GM18499 (cell line): ENCODE measurements at regions not wholly inside any gene's neighbourhood (a gene's known extent, or its start where the extent isn't known, plus 50 kb on each side); places are given as distances from the start of the nearest gene placed in this dataset.
"Not testable (repeated sequence)": the region's sequence is repeated elsewhere in the genome, so short reads cannot be mapped to it uniquely, and the experiment has no call there.

Experiments used
- ATAC-seq: cut with Tn5 transposase; IDR thresholded peaks from one replicate; pipeline ENCODE4 v1.9.1; 2021; ENCODE audit warnings: moderate number of reproducible peaks; ENCODE audit not compliant: insufficient read depth, unreplicated experiment

- ATAC-seq: no peak
Observed at GRCh38 chr2:11877764-11878163, 131.3 kb downstream of the LPIN1 start.

GRCh38 chr2:11885253-11885652 is 138.8 kb downstream of the LPIN1 start:
- ATAC-seq: not testable (repeated sequence)

DNA sequence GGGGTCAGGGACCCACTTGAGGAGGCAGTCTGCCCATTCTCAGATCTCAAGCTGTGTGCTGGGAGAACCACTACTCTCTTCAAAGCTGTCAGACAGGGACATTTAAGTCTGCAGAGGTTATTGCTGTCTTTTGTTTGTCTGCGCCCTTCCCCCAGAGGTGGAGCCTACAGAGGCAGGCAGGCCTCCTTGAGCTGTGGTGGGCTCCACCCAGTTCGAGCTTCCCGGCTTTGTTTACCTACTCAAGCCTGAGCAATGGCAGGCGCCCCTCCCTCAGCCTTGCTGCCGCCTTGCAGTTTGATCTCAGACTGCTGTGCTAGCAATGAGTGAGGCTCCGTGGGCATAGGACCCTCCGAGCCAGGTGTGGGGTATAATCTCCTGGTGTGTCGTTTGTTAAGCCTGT is 140.5 kb downstream of the LPIN1 start:
- ATAC-seq: not testable (repeated sequence)

DNA sequence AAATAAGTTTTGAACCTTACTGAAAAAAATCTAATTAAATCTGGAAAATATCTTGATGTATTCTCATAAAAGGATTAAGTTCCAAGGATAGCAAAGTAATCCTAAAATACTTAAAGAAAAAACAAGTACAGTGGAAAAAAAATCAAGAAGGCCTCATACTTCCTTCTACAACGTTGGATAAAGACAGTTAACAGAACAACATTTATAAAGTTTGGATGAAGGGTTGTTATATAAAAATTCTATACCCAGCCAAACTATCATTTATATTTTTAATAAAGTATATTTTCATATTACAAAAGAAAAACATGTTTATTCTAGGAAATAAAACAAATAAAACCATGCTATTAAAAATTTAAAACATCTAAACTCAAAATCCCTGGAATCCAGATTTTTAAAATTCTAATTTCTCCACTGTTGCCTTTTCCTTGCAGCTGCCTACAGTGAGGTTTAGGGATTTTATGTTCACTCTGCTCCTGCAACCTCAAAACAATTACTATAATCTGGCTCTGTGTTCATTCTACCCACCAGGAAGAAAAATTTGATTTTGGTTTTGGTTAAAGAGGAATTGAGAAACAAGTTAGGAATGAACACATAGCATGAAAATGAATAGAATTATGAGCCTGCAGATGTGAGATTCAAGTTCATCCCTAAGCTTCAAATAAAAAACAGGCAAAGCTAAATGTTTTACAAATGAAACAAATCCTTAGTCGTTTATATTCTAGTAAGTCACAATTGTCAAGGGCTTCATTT is 142.8 kb downstream of the LPIN1 start:
- ATAC-seq: no peak

GRCh38 chr2:11889854-11890253 is 143.4 kb downstream of the LPIN1 start:
- no peak for ATAC-seq

DNA sequence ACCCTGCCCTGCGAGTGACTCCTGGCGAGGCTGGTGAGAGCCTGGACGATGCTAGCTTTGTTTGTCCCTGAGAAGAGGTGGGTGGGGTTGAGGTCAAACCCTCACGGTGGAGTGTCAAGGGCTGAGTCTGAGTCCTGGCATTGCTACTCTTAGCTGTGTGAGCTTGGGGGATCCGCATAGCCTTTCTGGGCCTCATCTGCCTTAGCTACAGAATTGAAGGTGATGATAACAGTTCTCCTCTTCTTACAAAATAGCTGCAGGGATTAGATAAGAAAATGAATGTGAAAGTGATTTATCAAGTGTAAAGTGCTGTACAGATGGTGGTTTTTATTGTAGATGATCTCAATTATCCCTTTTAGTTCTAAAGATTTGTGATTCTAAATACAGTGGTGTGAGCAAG is 144.6 kb downstream of the LPIN1 start:
- ATAC-seq: no peak

GRCh38 chr2:11891671-11892440 is 145.4 kb downstream of the LPIN1 start:
- no peak for ATAC-seq

DNA sequence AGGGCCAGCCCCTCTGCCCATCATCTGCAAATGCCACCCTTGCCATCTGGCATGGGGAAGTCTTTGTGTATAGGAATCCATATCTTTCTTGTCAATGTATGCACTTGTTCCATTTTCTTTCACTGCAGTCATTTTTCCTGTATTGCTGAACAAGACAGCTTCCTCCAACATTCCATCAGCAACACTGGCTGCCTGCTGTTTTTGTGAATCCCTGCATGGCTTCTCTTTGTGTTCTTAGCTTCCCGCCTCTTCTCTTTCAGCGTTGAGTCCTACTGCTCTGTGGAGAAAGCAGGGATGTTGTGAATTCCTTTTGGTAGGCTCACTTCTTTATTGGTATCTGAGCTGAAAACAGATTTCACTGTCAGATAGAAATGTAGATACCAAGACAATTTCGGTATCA is 150.0 kb downstream of the LPIN1 start:
- no peak for ATAC-seq

DNA sequence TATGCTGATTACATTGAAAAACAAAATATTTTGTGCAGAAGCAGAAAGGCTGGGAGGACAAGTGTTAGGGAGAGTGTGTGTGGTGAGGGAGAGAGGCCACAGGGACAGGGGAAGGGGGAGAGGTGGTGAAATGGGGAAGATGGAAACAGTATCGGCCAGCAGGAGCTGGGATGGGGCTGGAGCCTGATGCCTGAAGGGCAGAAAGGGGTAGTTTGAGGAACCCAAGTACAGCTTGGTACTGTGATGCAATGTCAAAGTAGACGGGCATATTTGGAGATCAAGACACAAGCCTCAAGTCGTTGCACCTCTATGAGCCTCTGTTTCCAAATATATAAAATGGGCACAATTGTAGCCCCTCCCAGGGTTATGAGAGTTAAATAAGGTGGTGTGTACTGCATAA is 152.1 kb downstream of the LPIN1 start:
- ATAC-seq: no peak

DNA sequence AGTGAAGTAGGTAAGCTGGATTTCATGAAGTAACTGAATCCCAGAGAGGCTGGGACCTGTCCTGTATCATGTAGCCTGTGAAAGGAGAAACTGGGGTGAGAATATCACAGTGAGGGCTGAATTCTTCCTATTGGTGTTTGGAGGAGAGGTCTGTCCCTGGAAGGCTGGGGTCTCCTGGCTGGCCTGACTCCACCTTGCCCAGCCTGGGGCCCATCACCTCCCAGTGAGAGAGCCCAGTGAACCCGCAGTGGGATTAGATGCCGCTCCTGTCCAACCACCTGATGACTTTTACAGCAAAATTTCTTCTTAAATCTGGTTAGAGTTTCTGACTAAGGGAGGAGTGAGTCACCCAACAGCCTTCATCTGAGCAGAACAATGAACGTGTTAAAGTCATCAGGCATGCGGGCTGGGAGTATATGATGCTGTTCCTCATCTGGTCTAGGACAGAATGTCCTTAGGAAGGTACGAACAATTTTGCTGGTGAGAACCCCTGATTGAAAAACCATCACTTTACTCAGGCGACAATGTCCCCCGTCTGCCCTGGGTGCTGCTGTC is 152.9 kb downstream of the LPIN1 start:
- ATAC-seq: no peak

GRCh38 chr2:11900891-11901290 is 154.5 kb downstream of the LPIN1 start:
- not testable (repeated sequence) for ATAC-seq

DNA sequence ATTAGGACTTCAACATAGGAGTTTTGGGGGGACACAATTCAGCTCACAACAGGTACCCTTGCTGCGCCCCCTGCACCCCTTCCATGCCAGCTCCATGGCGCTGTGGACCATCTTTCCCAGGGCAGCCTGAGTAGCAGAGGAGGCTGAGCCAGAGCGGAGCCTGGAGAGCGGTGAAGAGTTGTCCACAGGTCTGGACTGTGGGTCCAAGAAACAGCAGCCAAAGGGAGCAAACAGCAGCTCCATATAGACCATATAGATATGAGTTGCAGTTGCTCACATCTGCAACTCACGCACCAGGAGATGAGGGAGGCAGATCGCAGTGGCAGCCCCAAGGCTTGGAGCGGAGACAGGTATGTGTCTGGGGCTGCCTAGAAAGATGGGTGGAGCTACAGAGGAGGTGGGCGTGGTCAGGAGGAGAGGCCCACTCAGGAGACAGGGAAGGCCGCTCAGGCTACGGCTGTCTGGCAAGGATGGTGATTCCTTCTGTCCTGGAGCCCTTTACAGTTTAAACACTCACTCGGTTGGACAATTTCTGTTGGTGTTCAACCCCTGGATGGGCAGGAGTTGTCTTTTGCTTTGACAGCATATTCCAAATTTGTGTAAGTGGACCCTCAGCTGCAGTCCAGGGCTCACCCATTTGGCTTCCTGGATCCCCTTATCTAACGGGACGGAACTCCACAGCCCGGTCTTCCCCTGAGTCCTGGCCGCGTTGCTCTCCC is 155.1 kb downstream of the LPIN1 start:
- ATAC-seq: no peak

- no peak for ATAC-seq
Observed at GRCh38 chr2:11903085-11903606, 156.7 kb downstream of the LPIN1 start.

GRCh38 chr2:11904029-11904428 is 157.6 kb downstream of the LPIN1 start:
- ATAC-seq: no peak

DNA sequence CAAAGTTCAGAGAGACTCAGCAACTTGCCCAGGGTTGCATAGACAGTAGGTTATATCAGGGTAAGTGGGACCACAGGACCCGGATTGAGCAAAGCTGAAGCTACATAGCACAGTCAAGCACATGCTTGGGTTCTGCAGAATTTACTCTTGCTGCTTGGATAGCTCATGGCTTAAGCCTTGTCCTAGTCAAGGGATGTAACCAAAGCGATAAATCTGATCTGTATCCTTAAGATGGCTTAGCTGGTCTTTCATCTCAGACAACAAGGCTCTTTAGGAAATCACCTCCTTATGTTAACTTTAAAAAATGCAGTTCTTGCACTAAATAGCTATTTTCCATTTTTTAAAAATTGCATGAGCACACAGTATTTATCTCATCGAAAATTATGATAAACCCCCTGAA is 158.5 kb downstream of the LPIN1 start:
- ATAC-seq: no peak

DNA sequence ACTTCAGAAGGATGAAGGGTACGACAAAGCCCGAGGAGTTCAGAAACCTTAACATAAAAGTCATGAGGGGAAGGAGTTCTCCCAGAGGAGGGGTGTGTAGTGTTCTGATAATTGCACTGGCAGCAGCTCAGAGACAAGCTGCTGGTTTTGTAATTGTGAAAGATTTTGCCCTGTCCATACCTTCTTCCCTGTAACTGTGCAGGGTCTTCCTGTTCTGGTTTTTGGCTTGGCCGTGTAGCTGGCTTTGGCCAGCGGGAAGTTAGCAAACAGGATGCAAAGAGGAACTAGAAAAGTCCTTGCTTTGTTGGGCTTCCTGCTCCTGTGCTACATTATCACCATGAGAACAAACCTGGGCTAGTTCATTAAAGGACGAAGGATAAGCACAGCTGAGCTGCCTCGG is 160.8 kb downstream of the LPIN1 start:
- ATAC-seq: no peak

DNA sequence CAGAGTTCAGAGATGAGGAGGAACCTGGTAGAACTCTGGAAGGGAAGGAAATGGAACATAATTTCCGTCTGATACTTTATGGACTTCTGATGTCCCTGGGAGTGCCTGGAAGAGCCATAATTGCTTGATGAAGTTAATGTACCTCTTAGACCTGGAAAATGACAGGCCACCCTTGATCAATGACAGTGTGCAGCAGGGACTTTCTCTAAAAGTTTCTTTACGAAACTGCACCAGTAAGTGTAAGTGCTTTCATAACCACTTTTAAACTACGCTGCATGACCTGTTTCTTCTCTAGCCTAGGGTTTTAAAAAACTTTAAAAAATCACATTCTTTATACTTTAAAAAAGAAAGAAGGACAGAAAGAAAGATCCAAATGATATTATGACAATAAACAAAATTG is 164.5 kb downstream of the LPIN1 start:
- ATAC-seq: no peak

GRCh38 chr2:11912980-11913379 is 166.5 kb downstream of the LPIN1 start:
- no peak for ATAC-seq

DNA sequence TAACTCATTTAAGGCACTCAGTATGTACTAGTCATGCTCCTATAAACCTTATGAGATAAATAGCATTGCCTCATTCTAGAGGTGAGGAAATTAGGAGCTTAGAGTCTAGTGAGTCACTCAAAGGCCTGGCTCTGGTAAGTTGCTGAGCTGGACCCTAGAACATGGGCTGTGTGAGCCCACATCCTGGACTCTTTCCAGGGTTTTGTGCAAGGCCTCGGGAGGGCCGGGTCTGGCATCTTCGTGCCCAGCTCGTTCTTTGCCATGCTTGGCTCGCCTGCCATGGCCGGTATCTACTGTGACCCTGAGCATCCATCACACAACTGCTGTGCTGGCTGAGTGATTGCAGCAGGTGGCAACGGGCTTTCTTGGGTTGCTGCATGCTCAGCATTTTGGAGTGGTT is 168.0 kb downstream of the LPIN1 start:
- no peak for ATAC-seq

DNA sequence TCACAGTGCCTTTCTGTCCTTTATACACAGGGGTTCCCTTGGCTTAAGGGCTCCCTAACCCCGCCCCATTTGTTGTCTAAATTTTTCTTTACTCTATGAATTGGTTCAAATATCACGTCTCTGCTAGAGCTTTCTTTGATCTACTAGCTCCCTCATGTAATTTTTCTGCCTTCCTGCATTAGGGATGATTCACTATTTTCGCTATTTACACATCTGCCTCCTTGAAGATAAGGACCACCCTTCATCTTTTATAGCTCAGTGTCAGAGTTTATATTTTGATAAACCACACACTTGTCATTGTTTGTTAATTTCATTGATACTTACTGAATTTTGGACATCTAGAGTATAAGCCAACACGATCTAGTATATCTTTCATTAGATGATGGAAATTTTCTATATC is 169.2 kb downstream of the LPIN1 start:
- no peak for ATAC-seq

DNA sequence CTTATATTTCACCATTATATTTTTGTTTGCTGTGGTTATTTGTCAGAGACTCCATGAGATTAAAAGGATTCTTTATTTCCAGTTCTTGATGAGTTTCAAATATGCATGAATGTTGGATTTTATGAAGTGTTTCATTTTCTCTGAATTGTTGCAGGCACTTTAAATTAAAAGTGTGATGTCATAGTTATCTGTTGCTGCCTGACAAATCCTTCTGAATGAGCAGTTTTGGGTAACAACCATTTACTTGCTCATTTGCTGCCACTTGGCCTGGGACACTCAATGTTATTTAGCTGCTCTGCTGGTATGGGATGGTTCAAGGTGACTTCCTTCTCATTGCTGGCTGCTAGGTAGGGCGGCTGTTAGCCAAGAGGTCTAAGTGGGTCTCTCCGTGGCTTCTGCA is 173.5 kb downstream of the LPIN1 start:
- no peak for ATAC-seq
